ENCODE measurements at regions not wholly inside any gene's neighbourhood (a gene's known extent, or its start where the extent isn't known, plus 50 kb on each side); places are given as distances from the start of the nearest gene placed in this dataset.
"Not testable (repeated sequence)": the region's sequence is repeated elsewhere in the genome, so short reads cannot be mapped to it uniquely, and the experiment has no call there.

DNA sequence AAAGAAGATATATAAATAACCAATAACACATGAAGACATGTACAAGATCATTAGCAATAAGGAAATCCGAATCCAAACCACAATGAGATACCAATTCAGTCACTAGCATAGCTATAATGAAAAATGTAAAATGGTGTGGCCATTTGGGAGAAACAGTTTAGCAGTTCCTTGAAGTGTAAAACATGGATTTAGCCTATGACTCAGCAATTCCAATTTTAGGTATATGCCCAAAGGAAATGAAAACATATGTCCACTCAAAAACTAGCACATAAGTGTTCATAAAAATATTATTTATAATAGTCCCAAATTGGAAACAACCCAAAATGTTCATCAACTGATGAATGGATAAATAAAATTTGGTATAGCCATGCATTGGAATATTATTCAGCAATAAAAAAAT lies 165.5 kb upstream of the CRIM1 start:
- no peak for DNase-seq
- Histone ChIP-seq H3K4me1 (ENCODE audit: control insufficient read depth, insufficient read depth, low read length, poor library complexity, severe bottlenecking) (no peaks in the 10 kb centered on the region), H3K4me3 (ENCODE audit: insufficient read depth, low read depth, low read length, poor library complexity, severe bottlenecking) (no peak overlapping the region), H3K27me3 (replicated peaks; ENCODE audit: control insufficient read depth, insufficient read depth, low read length, poor library complexity, severe bottlenecking) (no peaks in the 10 kb centered on the region), H3K27ac (ENCODE audit: insufficient read depth, low read length, poor library complexity, severe bottlenecking) (no peak overlapping the region), H3K36me3 (ENCODE audit: control insufficient read depth, insufficient read depth, low read length) (no peaks in the 10 kb centered on the region), H3K9me3 (ENCODE audit: control insufficient read depth, low read length) (no peaks in the 10 kb centered on the region)

DNA sequence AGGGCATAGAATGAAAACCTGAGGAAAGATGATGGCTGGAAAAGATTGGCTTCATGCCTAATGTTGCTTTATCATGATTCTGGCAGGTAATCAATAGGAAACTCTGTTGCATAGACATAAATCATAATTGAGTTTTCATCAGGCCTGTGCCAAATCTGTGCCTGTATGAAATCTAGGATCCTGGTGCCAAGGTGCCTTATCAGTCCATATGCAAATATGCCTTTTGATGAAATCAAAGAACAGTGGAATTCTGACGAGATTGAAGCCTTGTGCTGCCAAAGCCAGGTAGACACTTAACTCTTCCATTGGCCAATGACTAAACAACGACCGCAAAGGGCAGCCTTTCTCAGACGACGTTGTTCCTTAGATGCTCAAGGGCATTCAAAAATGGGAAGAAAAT lies 170.0 kb upstream of the CRIM1 start:
- no peaks in the 10 kb centered on the region for H3K4me1 ChIP-seq (ENCODE audit: control insufficient read depth, insufficient read depth, low read length, poor library complexity, severe bottlenecking)
- no peak for DNase-seq
- no peaks in the 10 kb centered on the region for H3K36me3 ChIP-seq (ENCODE audit: control insufficient read depth, insufficient read depth, low read length)
- H3K27me3 ChIP-seq (replicated peaks; ENCODE audit: control insufficient read depth, insufficient read depth, low read length, poor library complexity, severe bottlenecking): no peaks in the 10 kb centered on the region
- H3K4me3 ChIP-seq (ENCODE audit: insufficient read depth, low read depth, low read length, poor library complexity, severe bottlenecking): no peak overlapping the region
- no peak overlapping the region for H3K27ac ChIP-seq (ENCODE audit: insufficient read depth, low read length, poor library complexity, severe bottlenecking)
- H3K9me3 ChIP-seq (ENCODE audit: control insufficient read depth, low read length): no peaks in the 10 kb centered on the region

DNA sequence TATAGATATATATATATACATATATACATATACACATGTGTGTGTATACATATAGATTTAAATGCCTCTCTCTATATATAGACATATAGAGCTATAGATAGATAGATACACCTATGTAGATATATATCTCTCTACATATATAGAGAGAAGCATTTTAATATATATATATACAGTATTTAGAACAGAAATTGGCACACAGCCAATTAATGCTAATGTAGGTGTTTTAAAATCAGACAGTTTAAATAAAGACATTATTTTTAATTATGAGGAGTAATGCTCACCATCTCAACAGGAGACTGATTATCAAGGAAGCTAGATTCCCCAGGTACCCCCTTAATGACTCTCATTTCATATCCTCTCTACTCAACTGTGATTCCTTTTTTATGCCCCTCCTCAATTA lies 170.7 kb upstream of the CRIM1 start:
- Histone ChIP-seq H3K4me1 (ENCODE audit: control insufficient read depth, insufficient read depth, low read length, poor library complexity, severe bottlenecking) (no peaks in the 10 kb centered on the region), H3K36me3 (ENCODE audit: control insufficient read depth, insufficient read depth, low read length) (no peaks in the 10 kb centered on the region)
- DNase-seq: no peak

DNA sequence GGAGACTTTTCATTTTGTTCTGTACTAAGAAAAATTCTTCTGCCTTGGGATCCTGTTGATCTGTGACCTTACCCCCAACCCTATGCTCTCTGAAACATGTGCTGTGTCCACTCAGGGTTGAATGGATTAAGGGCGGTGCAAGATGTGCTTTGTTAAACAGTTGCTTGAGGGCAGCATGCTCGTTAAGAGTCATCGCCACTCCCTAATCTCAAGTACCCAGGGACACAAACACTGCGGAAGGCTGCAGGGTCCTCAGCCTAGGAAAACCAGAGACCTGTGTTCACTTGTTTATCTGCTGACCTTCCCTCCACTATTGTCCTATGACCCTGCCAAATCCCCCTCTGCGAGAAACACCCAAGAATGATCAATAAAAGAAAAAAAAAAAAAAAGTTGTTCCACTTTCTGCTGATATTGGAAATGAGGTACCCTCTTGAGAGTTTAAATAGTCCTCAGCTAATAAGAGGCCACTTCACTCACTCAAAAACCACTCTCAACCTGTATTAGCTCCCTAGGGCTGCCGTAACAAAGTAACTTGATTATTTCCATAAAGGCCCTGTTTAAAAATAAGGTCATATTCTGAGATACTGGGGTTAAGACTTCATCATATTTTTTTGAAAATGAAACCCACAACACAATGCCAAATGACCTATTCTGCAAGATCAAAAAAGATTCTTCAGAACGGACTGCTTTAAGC lies 174.6 kb upstream of the CRIM1 start:
- not testable (repeated sequence) for H3K4me1 ChIP-seq (ENCODE audit: control insufficient read depth, insufficient read depth, low read length, poor library complexity, severe bottlenecking); H3K4me3 ChIP-seq (ENCODE audit: insufficient read depth, low read depth, low read length, poor library complexity, severe bottlenecking); H3K9me3 ChIP-seq (ENCODE audit: control insufficient read depth, low read length); DNase-seq; H3K27ac ChIP-seq (ENCODE audit: insufficient read depth, low read length, poor library complexity, severe bottlenecking); H3K27me3 ChIP-seq (replicated peaks; ENCODE audit: control insufficient read depth, insufficient read depth, low read length, poor library complexity, severe bottlenecking); H3K36me3 ChIP-seq (ENCODE audit: control insufficient read depth, insufficient read depth, low read length)

More for the DNA sequence above, 170.7 kb upstream of the CRIM1 start:
- Histone ChIP-seq H3K4me3 (ENCODE audit: insufficient read depth, low read depth, low read length, poor library complexity, severe bottlenecking) (no peak overlapping the region), H3K27ac (ENCODE audit: insufficient read depth, low read length, poor library complexity, severe bottlenecking) (no peak overlapping the region), H3K27me3 (replicated peaks; ENCODE audit: control insufficient read depth, insufficient read depth, low read length, poor library complexity, severe bottlenecking) (no peaks in the 10 kb centered on the region), H3K9me3 (ENCODE audit: control insufficient read depth, low read length) (no peaks in the 10 kb centered on the region)

DNA sequence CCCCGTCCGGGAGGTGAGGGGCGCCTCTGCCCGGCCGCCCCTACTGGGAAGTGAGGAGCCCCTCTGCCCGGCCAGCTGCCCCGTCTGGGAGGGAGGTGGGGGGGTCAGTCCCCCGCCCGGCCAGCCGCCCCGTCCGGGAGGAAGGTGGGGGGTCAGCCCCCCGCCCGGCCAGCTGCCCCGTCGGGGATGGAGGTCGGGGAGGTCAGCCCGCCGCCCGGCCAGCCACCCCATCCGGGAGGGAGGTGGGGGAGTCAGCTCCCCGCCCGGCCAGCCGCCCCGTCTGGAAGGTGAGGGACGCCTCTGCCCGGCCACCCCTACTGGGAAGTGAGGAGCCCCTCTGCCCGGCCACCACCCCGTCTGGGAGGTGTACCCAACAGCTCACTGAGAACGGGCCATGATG lies 175.3 kb upstream of the CRIM1 start:
- H3K9me3 ChIP-seq (ENCODE audit: control insufficient read depth, low read length); H3K4me3 ChIP-seq (ENCODE audit: insufficient read depth, low read depth, low read length, poor library complexity, severe bottlenecking); H3K27me3 ChIP-seq (replicated peaks; ENCODE audit: control insufficient read depth, insufficient read depth, low read length, poor library complexity, severe bottlenecking); H3K4me1 ChIP-seq (ENCODE audit: control insufficient read depth, insufficient read depth, low read length, poor library complexity, severe bottlenecking); DNase-seq; H3K27ac ChIP-seq (ENCODE audit: insufficient read depth, low read length, poor library complexity, severe bottlenecking); H3K36me3 ChIP-seq (ENCODE audit: control insufficient read depth, insufficient read depth, low read length): not testable (repeated sequence)

DNA sequence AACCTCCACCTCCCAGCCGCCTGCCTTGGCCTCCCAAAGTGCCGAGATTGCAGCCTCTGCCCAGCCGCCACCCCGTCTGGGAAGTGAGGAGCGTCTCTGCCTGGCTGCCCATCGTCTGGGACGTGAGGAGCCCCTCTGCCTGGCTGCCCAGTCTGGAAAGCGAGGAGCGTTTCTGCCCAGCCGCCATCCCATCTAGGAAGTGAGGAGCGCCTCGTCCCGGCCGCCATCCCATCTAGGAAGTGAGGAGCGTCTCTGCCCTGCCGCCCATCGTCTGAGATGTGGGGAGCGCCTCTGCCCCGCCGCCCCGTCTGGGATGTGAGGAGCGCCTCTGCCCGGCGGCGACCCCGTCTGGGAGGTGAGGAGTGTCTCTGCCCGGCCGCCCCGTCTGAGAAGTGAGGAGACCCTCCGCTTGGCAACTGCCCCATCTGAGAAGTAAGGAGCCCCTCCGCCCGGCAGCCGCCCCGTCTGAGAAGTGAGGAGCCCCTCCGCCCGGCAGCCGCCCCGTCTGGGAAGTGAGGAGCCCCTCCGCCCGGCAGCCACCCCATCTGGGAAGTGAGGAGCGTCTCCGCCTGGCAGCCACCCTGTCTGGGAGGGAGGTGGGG lies 175.8 kb upstream of the CRIM1 start:
- not testable (repeated sequence) for H3K27me3 ChIP-seq (replicated peaks; ENCODE audit: control insufficient read depth, insufficient read depth, low read length, poor library complexity, severe bottlenecking); DNase-seq; H3K4me3 ChIP-seq (ENCODE audit: insufficient read depth, low read depth, low read length, poor library complexity, severe bottlenecking); H3K9me3 ChIP-seq (ENCODE audit: control insufficient read depth, low read length); H3K4me1 ChIP-seq (ENCODE audit: control insufficient read depth, insufficient read depth, low read length, poor library complexity, severe bottlenecking); H3K36me3 ChIP-seq (ENCODE audit: control insufficient read depth, insufficient read depth, low read length); H3K27ac ChIP-seq (ENCODE audit: insufficient read depth, low read length, poor library complexity, severe bottlenecking)

DNA sequence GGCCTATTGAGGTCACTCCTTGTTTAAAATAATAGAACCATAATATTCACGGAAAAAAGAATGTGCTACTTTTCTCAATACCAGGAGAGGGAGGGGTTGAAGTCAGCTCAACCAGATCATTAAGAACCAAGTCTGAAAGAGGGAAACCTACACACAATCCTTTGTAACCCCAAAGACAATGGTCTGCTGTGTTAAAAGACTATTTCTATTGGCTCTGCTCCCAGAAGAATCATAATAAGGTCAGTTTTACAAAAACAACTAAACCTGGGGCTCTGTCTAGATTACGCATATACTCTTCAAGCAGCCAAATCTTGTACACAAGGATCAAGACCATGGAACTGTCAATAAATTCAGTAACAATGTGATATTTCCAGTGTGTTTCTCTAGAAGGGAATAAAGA lies 177.2 kb upstream of the CRIM1 start:
- H3K27ac ChIP-seq (ENCODE audit: insufficient read depth, low read length, poor library complexity, severe bottlenecking): no peak overlapping the region
- no peaks in the 10 kb centered on the region for H3K36me3 ChIP-seq (ENCODE audit: control insufficient read depth, insufficient read depth, low read length)
- H3K4me1 ChIP-seq (ENCODE audit: control insufficient read depth, insufficient read depth, low read length, poor library complexity, severe bottlenecking): no peaks in the 10 kb centered on the region
- no peaks in the 10 kb centered on the region for H3K27me3 ChIP-seq (replicated peaks; ENCODE audit: control insufficient read depth, insufficient read depth, low read length, poor library complexity, severe bottlenecking)
- no peak for DNase-seq
- no peaks in the 10 kb centered on the region for H3K9me3 ChIP-seq (ENCODE audit: control insufficient read depth, low read length)
- no peak overlapping the region for H3K4me3 ChIP-seq (ENCODE audit: insufficient read depth, low read depth, low read length, poor library complexity, severe bottlenecking)

DNA sequence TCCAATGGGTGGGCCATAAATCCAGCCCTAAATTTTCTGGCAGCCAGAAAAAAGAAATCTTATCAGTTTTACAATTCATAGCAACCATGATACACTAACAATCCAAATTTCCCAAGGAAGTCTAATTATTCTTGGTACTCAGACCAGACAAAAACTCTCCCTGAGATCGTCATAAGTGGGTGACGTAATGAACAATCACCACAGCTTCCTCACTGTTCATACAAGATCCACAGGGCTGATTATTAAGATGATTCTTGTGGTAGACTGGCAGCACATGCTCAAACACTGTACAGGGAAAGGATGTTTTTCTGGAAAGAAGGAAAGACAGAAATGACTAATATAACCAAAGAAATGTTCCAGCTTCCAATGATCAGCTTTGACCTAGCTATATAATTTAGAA lies 178.3 kb upstream of the CRIM1 start:
- DNase-seq: no peak
- no peak overlapping the region for H3K27ac ChIP-seq (ENCODE audit: insufficient read depth, low read length, poor library complexity, severe bottlenecking)
- no peaks in the 10 kb centered on the region for H3K36me3 ChIP-seq (ENCODE audit: control insufficient read depth, insufficient read depth, low read length)
- H3K4me3 ChIP-seq (ENCODE audit: insufficient read depth, low read depth, low read length, poor library complexity, severe bottlenecking): no peak overlapping the region
- no peaks in the 10 kb centered on the region for H3K27me3 ChIP-seq (replicated peaks; ENCODE audit: control insufficient read depth, insufficient read depth, low read length, poor library complexity, severe bottlenecking)
- no peaks in the 10 kb centered on the region for H3K4me1 ChIP-seq (ENCODE audit: control insufficient read depth, insufficient read depth, low read length, poor library complexity, severe bottlenecking)
- no peaks in the 10 kb centered on the region for H3K9me3 ChIP-seq (ENCODE audit: control insufficient read depth, low read length)

DNA sequence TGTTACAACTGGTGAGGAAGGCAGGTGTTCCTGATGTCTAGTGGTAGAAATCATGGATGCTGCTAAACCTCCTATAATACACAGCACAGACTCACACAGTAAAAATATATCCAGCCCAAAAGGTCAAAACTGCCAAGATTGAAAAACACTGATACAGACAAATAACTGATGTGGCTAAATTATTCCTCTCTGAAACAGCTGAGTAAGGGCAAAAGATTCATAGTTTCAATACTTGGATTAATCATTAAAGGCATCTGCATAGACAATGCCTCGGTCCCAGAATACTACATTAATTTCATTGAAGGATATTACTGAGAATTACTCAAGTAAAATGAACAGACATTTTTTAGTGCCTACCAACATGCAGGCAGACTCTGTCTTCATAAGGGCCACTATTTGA lies 180.7 kb upstream of the CRIM1 start:
- no peaks in the 10 kb centered on the region for H3K9me3 ChIP-seq (ENCODE audit: control insufficient read depth, low read length)
- H3K27me3 ChIP-seq (replicated peaks; ENCODE audit: control insufficient read depth, insufficient read depth, low read length, poor library complexity, severe bottlenecking): no peaks in the 10 kb centered on the region
- no peaks in the 10 kb centered on the region for H3K36me3 ChIP-seq (ENCODE audit: control insufficient read depth, insufficient read depth, low read length)
- no peak overlapping the region for H3K4me3 ChIP-seq (ENCODE audit: insufficient read depth, low read depth, low read length, poor library complexity, severe bottlenecking)
- no peak for DNase-seq
- H3K27ac ChIP-seq (ENCODE audit: insufficient read depth, low read length, poor library complexity, severe bottlenecking): no peak overlapping the region
- H3K4me1 ChIP-seq (ENCODE audit: control insufficient read depth, insufficient read depth, low read length, poor library complexity, severe bottlenecking): no peaks in the 10 kb centered on the region

DNA sequence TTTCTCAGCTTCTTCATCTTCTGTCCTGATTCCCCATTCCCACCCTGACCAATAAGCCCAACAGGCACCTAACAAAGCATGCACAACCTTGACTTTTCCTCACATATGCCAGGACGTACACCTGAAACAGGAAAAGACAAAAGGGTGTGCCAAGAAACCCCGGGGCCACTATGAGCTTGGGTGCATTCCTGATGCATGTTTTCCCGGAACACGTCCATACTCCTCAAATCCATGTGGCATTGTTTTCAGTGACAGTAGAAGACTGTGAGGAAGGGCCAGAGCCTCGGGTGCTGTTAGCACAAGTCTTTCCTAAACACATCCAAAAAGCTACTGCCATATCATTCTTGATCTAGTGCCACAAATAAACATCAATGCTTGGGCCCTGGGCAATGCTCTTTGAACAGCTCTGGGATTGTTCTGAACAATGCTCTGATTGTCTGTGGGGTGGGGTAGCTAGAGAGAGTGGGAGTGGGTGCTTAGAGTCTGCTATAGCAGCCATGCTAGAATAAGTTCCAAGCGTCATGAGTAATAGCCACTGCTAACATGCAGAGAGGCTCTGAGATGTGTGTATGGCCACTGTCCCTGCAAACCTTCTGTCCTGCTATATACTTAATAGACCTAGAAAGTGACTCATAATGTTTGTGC lies 181.7 kb upstream of the CRIM1 start:
- no peaks in the 10 kb centered on the region for H3K36me3 ChIP-seq (ENCODE audit: control insufficient read depth, insufficient read depth, low read length)

More for the DNA sequence above, 181.7 kb upstream of the CRIM1 start:
- DNase-seq: no peak
- Histone ChIP-seq H3K4me1 (ENCODE audit: control insufficient read depth, insufficient read depth, low read length, poor library complexity, severe bottlenecking) (no peaks in the 10 kb centered on the region), H3K27me3 (replicated peaks; ENCODE audit: control insufficient read depth, insufficient read depth, low read length, poor library complexity, severe bottlenecking) (no peaks in the 10 kb centered on the region), H3K27ac (ENCODE audit: insufficient read depth, low read length, poor library complexity, severe bottlenecking) (no peak overlapping the region), H3K4me3 (ENCODE audit: insufficient read depth, low read depth, low read length, poor library complexity, severe bottlenecking) (no peak overlapping the region), H3K9me3 (ENCODE audit: control insufficient read depth, low read length) (no peaks in the 10 kb centered on the region)
